ENCODE measurements at regions not wholly inside any gene's neighbourhood (a gene's known extent, or its start where the extent isn't known, plus 50 kb on each side); places are given as distances from the start of the nearest gene placed in this dataset.

GRCh38 chr1:222284466-222284865, 263.4 kb downstream of the HHIPL2 start:
- no peak for DNase-seq

DNA sequence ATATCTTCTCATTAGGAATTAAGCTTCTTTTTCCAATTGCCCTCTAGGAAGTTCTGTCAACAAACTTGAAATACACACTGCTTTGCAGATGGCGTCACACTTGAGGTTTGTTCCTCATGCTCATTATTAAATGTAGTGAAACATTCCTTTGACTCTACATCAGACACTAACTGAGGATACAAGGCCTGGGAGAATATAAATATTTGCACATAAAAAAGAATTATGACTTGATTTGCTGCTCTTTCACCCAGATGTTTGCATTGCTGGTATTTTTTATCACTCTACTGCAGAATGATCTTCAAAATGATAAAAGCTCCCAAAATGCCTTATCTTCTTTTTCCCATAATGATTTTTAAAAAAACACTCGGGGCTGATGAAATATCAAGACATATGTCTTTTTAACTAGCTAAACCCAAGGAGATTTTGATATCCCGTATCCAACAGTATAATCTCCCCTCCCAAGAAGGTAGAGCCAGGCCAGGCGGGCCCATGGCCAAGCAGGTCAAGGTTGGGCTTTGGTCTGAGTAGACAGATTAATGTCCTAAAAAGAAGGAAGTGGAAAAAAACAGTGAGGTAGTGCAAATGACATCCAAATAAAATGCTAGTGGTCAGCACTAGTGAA, 264.6 kb downstream of the HHIPL2 start:
- no peak for DNase-seq

- no peak for DNase-seq
Observed at GRCh38 chr1:222279591-222279990, 268.3 kb downstream of the HHIPL2 start.

GRCh38 chr1:222278501-222278900, 269.4 kb downstream of the HHIPL2 start:
- no peak for DNase-seq

- peak; percentile 41 for DNase-seq
Observed at GRCh38 chr1:222275729-222276465, 272.0 kb downstream of the HHIPL2 start.

- DNase-seq, result no peak
Observed at GRCh38 chr1:222275001-222275728, 272.7 kb downstream of the HHIPL2 start.

DNA sequence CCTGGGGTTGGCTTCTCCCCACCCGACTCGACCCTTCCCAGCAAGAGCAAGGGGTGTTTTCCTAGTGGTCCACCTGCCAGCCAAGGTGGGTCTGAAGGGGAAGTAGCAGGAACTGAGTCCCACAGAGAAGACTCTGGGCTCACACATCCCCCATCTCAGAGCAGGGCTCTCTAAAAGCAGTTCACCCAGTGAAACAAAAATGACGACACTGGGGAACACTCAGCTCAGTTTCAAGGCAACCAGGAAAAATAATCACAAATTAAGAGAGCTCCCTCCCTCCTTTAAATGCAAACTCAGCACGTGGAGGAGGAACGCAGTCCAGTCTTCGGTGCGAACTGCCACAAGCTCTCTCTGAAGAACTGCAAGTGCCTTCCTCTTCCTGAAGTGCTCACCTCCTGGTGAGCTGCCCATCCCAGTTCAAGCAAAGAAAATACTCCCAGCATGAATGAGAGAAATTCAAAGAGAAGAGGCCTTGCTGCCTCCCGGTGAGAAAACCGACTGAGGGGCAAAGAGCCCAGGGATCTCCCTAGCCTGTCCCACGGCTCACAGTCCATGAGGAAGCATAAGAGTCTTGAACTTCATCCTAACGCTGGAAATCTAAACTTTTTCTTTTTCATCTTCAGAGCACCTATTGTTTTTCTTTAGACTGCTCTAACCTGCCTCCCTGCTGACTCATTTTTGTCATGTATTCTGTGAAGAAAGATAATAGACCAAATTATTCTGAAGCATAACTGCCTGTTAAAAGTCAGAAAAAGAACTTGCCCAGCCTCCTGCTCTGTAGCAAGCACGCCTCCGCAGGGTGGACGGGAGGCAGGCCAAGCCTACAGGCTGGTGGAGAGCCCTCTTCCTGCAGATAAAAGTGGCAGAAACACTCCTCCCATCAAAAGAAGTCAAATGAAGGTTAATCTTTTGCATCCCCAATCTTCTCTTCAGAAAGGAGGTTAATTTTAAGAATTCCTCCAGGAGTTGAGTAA, 281.4 kb downstream of the HHIPL2 start:
- no peak for DNase-seq

GRCh38 chr1:222263791-222264190, 284.1 kb downstream of the HHIPL2 start:
- no peak for DNase-seq

- no peak for DNase-seq
Observed at GRCh38 chr1:222257027-222257426, 290.9 kb downstream of the HHIPL2 start.

DNA sequence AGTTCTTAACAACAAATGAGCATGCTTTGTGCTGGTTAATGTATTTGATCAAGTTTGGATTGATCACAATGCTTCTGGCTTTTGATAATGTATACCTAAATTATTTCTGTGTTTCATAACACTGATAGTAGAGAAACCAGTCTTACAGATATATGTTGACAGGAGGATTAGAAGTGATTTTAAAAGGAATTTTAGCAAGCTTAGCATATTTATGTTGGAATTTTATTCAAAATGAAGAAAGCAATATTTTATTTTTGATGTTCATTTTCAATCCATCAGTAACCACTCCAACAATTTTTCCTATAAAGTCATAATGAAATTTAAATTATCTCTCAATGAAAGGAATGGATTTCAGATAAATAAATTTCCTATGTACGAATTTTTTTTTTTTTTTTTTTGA, 291.8 kb downstream of the HHIPL2 start:
- no peak for DNase-seq

- DNase-seq, result no peak
Observed at GRCh38 chr1:222252788-222253187, 295.1 kb downstream of the HHIPL2 start.

DNA sequence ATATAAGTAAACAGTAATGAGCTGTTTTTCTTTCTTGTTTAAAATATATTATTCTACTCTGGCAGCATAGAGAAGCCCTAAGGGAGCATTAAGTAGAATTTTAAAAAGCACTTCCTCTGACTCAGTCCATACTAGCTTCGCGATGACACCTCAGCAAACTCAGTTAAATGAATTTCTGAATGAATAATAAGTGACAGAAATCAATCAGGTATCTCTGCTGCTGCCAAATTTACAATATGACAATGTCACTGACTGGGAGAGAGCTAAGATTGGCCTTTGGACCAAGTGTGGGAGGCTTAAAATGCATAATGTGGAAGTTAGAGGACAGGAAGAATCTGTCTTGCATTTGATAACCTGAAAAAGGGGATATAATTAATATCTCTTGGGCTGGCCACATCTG, 296.1 kb downstream of the HHIPL2 start:
- DNase-seq, result no peak

GRCh38 chr1:222250376-222250775, 297.5 kb downstream of the HHIPL2 start:
- no peak for DNase-seq

DNA sequence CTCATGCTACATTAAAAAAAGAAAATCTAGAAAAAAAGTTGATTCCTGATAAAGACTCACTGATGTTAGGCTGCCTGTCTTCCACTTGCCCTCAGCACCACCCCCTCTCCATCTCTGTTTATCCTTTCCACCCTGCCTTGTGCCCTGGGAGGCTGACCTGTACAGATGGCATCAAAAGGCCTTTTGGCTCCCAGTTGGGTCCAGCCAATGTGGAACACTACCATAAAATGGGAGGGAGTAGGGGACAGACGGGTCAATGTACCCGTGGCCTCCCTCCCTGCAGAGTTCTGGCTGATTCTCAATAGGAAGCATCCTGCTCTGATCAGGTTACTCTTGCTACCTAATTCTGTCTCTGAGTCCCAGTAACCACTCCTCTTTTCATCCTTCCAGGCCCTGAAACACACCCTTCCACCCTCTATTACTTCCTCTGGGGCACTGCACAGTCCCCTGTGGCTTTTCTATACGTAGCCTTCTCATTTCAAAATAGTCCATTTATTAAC, 300.0 kb downstream of the HHIPL2 start:
- DNase-seq, result no peak

DNA sequence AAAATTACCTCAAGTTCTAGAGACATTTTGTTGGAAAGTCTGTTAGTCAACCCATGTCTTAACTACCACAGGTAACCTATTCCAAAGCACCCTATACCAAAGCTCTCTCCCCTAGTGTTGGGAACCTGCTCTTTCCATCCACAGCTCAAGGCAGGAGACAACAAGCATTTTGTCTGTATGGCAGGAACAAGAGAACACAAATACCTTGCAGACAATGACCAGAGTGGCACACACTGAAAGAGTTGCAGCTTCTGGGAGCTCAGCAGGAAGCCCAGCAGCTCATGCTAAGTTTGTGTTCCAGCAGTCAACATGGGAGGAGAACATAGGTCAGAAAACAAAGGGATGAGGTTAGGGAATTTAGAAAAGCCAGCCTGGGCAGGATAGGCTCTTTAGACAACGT, 300.8 kb downstream of the HHIPL2 start:
- DNase-seq, result no peak

GRCh38 chr1:222243902-222244301, 304.0 kb downstream of the HHIPL2 start:
- no peak for DNase-seq

DNA sequence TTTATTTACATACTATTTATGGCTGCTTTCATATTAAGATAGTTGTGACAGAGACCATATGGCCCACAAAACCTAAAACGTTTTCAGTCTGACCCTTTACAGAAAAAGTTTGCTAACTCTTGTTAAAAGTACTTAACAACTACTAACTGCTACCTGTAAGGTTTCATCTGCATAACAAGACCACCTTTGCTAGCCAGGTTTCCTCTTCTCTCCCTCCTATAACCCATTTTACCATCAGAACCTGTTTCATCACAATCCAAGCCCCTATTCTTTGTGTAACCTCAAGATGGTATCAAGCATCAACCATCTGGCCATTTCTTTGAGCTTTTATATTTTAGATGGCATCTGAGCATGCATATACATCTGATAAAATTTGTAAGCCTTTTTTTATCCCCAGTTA, 305.4 kb downstream of the HHIPL2 start:
- DNase-seq, result peak; percentile 33

DNA sequence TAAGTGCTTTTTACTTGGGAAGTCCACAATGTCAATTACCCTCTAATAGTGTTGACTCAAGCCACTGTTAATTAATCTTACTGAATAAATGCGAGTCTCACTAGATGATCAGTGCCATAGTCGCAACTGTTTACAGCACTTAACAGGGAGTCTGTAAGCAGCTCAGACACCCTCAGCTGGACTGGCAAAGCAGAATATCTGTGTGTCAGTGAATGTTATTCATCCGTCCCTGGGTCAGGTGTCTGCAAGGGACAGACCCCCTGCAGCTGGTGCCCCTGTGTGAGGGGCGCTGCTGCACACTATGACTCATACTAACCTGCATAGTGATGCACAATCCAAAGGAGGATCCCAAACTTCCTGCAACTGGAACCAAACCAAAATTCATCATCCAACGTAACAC, 306.5 kb downstream of the HHIPL2 start:
- no peak for DNase-seq

- DNase-seq, result no peak
Observed at GRCh38 chr1:222240536-222241181, 307.2 kb downstream of the HHIPL2 start.

- no peak for DNase-seq
Observed at GRCh38 chr1:222239130-222239529, 308.8 kb downstream of the HHIPL2 start.

DNA sequence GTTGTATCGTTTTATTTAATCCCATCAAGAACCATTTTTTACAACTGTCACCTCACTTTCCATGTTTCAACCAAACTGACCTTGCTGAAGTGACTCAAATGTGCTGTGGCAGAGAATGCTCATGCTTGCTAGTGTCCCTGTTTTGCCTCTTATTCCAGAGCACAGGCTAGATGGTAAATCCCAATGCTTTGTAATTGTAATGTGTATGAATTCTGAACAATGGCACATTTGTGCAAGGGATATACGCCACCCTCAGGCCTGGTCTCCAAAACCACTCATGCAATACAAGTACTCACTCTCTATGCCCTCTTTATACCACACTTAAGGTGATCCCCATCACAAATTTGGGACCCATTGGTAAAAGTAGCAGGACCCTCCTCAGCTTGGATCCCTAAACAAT, 313.6 kb downstream of the HHIPL2 start:
- DNase-seq, result no peak
